ENCODE measurements at regions not wholly inside any gene's neighbourhood (a gene's known extent, or its start where the extent isn't known, plus 50 kb on each side); places are given as distances from the start of the nearest gene placed in this dataset.
A peak's percentile ranks its signal among the peaks of the same experiment; 100 is the strongest.

DNA sequence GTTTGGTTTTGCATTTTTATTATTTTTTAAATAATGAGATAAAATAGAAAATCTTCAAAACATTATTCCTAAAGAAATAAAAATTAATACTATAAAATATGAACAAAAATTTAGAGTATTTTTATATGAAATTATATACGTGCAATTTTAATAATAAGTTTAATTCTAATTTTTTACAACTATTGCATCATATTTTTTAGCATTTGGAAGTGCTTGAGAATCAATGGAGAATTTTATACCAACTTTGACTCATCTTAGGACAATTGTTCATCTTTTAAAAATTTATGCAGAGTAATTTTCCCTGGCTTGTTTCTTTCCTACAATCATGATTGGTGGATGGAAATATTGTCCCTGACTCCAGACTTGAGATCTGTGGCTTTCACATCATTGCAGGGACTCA lies 362.5 kb downstream of the MRPL39 start:
- Histone ChIP-seq H4K20me1 (replicated peaks in 1 of 2; ENCODE audit: control insufficient read depth in 1 of 2, insufficient read depth in 2 of 2, low read length in 2 of 2) (no peaks in the 10 kb centered on the region), H3K9ac (replicated peaks in 1 of 4; ENCODE audit: extremely low read depth in 1 of 4, low read depth in 3 of 4, low read length in 3 of 4) (no peak overlapping the region), H4K8ac (ENCODE audit: extremely low read depth, insufficient read depth, low read length) (no peak overlapping the region), H3K79me1 (ENCODE audit: low read depth, low read length) (no peaks in the 10 kb centered on the region), H3K79me2 (ENCODE audit: control insufficient read depth in 1 of 2, insufficient read depth in 2 of 2, low read length in 2 of 2) (no peaks in the 10 kb centered on the region), H3K27ac (ENCODE audit: low read depth, low read length) (no peak overlapping the region), H3K23ac (ENCODE audit: insufficient read length) (no peak overlapping the region), H2BK120ac (replicated peaks; ENCODE audit: low read depth, low read length) (no peak overlapping the region), H4K91ac (replicated peaks; ENCODE audit: insufficient read length, low read length) (no peak overlapping the region), H3K4ac (replicated peaks; ENCODE audit: insufficient read length, low read depth, low read length) (no peak overlapping the region), H3K4me3 (ENCODE audit: extremely low read depth in 1 of 4, insufficient read depth in 2 of 4, low read depth in 3 of 4, low read length in 4 of 4) (no peak overlapping the region), H3K4me1 (replicated peaks in 1 of 4; ENCODE audit: control insufficient read depth in 3 of 4, insufficient read depth in 4 of 4, low read length in 3 of 4) (no peaks in the 10 kb centered on the region), H3K9me3 (ENCODE audit: insufficient read depth in 2 of 2, low read depth in 1 of 2, low read length in 1 of 2) (no peaks in the 10 kb centered on the region), H3K23me2 (ENCODE audit: low read depth, low read length) (no peaks in the 10 kb centered on the region), H3K56ac (replicated peaks; ENCODE audit: insufficient read length, low read depth, low read length) (no peak overlapping the region), H4K5ac (ENCODE audit: insufficient read length, low read depth, low read length) (no peak overlapping the region), H3K4me2 (ENCODE audit: insufficient read depth in 1 of 2, low read depth in 2 of 2, low read length in 2 of 2) (no peak overlapping the region), H3K27me3 (replicated peaks in 1 of 4; ENCODE audit: control insufficient read depth in 3 of 4, extremely low read depth in 1 of 4, insufficient read depth in 3 of 4, low read length in 3 of 4) (no peaks in the 10 kb centered on the region), H3K18ac (ENCODE audit: extremely low read depth, low read length) (no peak overlapping the region), H2BK5ac (ENCODE audit: low read depth, low read length) (no peak overlapping the region), H2AK5ac (ENCODE audit: low read depth, low read length) (no peak overlapping the region), H2BK12ac (ENCODE audit: low read depth, low read length) (no peak overlapping the region), H2AFZ (ENCODE audit: low read length) (no peak overlapping the region), H2BK20ac (ENCODE audit: low read length) (no peak overlapping the region), H3K36me3 (ENCODE audit: control insufficient read depth in 2 of 4, insufficient read depth in 4 of 4, low read length in 3 of 4) (no peaks in the 10 kb centered on the region), H3K14ac (ENCODE audit: insufficient read length) (no peak overlapping the region), H2BK15ac (ENCODE audit: low read length) (no peak overlapping the region)
- POLR2A ChIA-PET (ENCODE audit: partially characterized antibody), result no interaction called here
- DNase-seq (ENCODE audit: low read depth in 1 of 2, low spot score in 2 of 2) (no peak), FAIRE-seq (no peak)
- WGBS, 2 experiments (ENCODE audit: extremely low coverage in 1 of 2, insufficient coverage in 1 of 2, insufficient read length in 1 of 2, insufficient replicate concordance in 2 of 2, low coverage in 1 of 2, low lambda C conversion rate in 2 of 2, missing lambda C conversion rate in 1 of 2), result 89% methylated on average over 1 of the region's 1 CpG; no CpG with 5 or more reads in 1 of the 2 experiments
- peak; percentile 30; the same call in 1 of the 2 replicates for TF ChIP-seq CEBPB (IDR thresholded peaks at IDR 0.05; ENCODE audit: low read depth, low read length)
- TF ChIP-seq FOSL1 (IDR thresholded peaks at IDR 0.05; ENCODE audit: insufficient read depth, low read depth, low read length), result no peak
- CTCF ChIA-PET (ENCODE audit: partially characterized antibody), result no interaction called here
